ENCODE measurements at regions not wholly inside any gene's neighbourhood (a gene's known extent, or its start where the extent isn't known, plus 50 kb on each side); places are given as distances from the start of the nearest gene placed in this dataset.

GRCh38 chr20:57881466-57882385, 171.9 kb upstream of the PMEPA1 start:
- H3K4me3 ChIP-seq (ENCODE audit: insufficient read depth, low read depth, low read length): no peak overlapping the region
- H3K27me3 ChIP-seq (ENCODE audit: control insufficient read depth, insufficient read depth, low read length): no peaks in the 10 kb centered on the region
- no peaks in the 10 kb centered on the region for H3K36me3 ChIP-seq (replicated peaks; ENCODE audit: control insufficient read depth, insufficient read depth, low read length)
- no peak for DNase-seq

GRCh38 chr20:57880571-57880892, 170.7 kb upstream of the PMEPA1 start:
- no peaks in the 10 kb centered on the region for H3K36me3 ChIP-seq (replicated peaks; ENCODE audit: control insufficient read depth, insufficient read depth, low read length)
- H3K4me3 ChIP-seq (ENCODE audit: insufficient read depth, low read depth, low read length): no peak overlapping the region
- H3K27me3 ChIP-seq (ENCODE audit: control insufficient read depth, insufficient read depth, low read length): no peaks in the 10 kb centered on the region
- no peak for DNase-seq

GRCh38 chr20:57879779-57880570, 170.2 kb upstream of the PMEPA1 start:
- Histone ChIP-seq H3K4me3 (ENCODE audit: insufficient read depth, low read depth, low read length) (no peak overlapping the region), H3K36me3 (replicated peaks; ENCODE audit: control insufficient read depth, insufficient read depth, low read length) (no peaks in the 10 kb centered on the region), H3K27me3 (ENCODE audit: control insufficient read depth, insufficient read depth, low read length) (no peaks in the 10 kb centered on the region)
- peak; percentile 8 for DNase-seq

GRCh38 chr20:57879437-57879778, 169.6 kb upstream of the PMEPA1 start:
- Histone ChIP-seq H3K4me3 (ENCODE audit: insufficient read depth, low read depth, low read length) (no peak overlapping the region), H3K36me3 (replicated peaks; ENCODE audit: control insufficient read depth, insufficient read depth, low read length) (no peaks in the 10 kb centered on the region), H3K27me3 (ENCODE audit: control insufficient read depth, insufficient read depth, low read length) (no peaks in the 10 kb centered on the region)
- DNase-seq: no peak

GRCh38 chr20:57878786-57879424, 169.1 kb upstream of the PMEPA1 start:
- no peak overlapping the region for H3K4me3 ChIP-seq (ENCODE audit: insufficient read depth, low read depth, low read length)
- peak; percentile 2 for DNase-seq
- no peaks in the 10 kb centered on the region for H3K36me3 ChIP-seq (replicated peaks; ENCODE audit: control insufficient read depth, insufficient read depth, low read length)
- H3K27me3 ChIP-seq (ENCODE audit: control insufficient read depth, insufficient read depth, low read length): no peaks in the 10 kb centered on the region

- no peaks in the 10 kb centered on the region for H3K36me3 ChIP-seq (replicated peaks; ENCODE audit: control insufficient read depth, insufficient read depth, low read length)
- peak; percentile 1 for DNase-seq
- H3K27me3 ChIP-seq (ENCODE audit: control insufficient read depth, insufficient read depth, low read length): no peaks in the 10 kb centered on the region
- no peak overlapping the region for H3K4me3 ChIP-seq (ENCODE audit: insufficient read depth, low read depth, low read length)
Observed at GRCh38 chr20:57877995-57878394, 168.2 kb upstream of the PMEPA1 start.

GRCh38 chr20:57877131-57877824, 167.5 kb upstream of the PMEPA1 start:
- Histone ChIP-seq H3K27me3 (ENCODE audit: control insufficient read depth, insufficient read depth, low read length) (no peaks in the 10 kb centered on the region), H3K4me3 (ENCODE audit: insufficient read depth, low read depth, low read length) (no peak overlapping the region), H3K36me3 (replicated peaks; ENCODE audit: control insufficient read depth, insufficient read depth, low read length) (no peaks in the 10 kb centered on the region)
- DNase-seq: peak; percentile 28

GRCh38 chr20:57876163-57876562, 166.3 kb upstream of the PMEPA1 start:
- no peaks in the 10 kb centered on the region for H3K36me3 ChIP-seq (replicated peaks; ENCODE audit: control insufficient read depth, insufficient read depth, low read length)
- no peak overlapping the region for H3K4me3 ChIP-seq (ENCODE audit: insufficient read depth, low read depth, low read length)
- H3K27me3 ChIP-seq (ENCODE audit: control insufficient read depth, insufficient read depth, low read length): no peaks in the 10 kb centered on the region
- no peak for DNase-seq

GRCh38 chr20:57874141-57874540, 164.3 kb upstream of the PMEPA1 start:
- 0 out of 2 replicates have a peak, but pooled peaks cover 2% of the 10 kb centered on the region for H3K27me3 ChIP-seq (ENCODE audit: control insufficient read depth, insufficient read depth, low read length)
- H3K4me3 ChIP-seq (ENCODE audit: insufficient read depth, low read depth, low read length): no peak overlapping the region
- no peaks in the 10 kb centered on the region for H3K36me3 ChIP-seq (replicated peaks; ENCODE audit: control insufficient read depth, insufficient read depth, low read length)
- no peak for DNase-seq

- Histone ChIP-seq H3K36me3 (replicated peaks; ENCODE audit: control insufficient read depth, insufficient read depth, low read length) (no peaks in the 10 kb centered on the region), H3K27me3 (ENCODE audit: control insufficient read depth, insufficient read depth, low read length) (peaks cover 4% of the 10 kb centered on the region; the same call in 1 of the 2 replicates), H3K4me3 (ENCODE audit: insufficient read depth, low read depth, low read length) (no peak overlapping the region)
- no peak for DNase-seq
Observed at GRCh38 chr20:57872816-57873409, 163.1 kb upstream of the PMEPA1 start.

- Histone ChIP-seq H3K27me3 (ENCODE audit: control insufficient read depth, insufficient read depth, low read length) (peaks cover 4% of the 10 kb centered on the region; the same call in 1 of the 2 replicates), H3K4me3 (ENCODE audit: insufficient read depth, low read depth, low read length) (no peak overlapping the region), H3K36me3 (replicated peaks; ENCODE audit: control insufficient read depth, insufficient read depth, low read length) (no peaks in the 10 kb centered on the region)
- DNase-seq: no peak
Observed at GRCh38 chr20:57871237-57871632, 161.4 kb upstream of the PMEPA1 start.

- Histone ChIP-seq H3K36me3 (replicated peaks; ENCODE audit: control insufficient read depth, insufficient read depth, low read length) (no peaks in the 10 kb centered on the region), H3K4me3 (ENCODE audit: insufficient read depth, low read depth, low read length) (no peak overlapping the region), H3K27me3 (ENCODE audit: control insufficient read depth, insufficient read depth, low read length) (peaks cover 4% of the 10 kb centered on the region; the same call in 1 of the 2 replicates)
- DNase-seq: no peak
Observed at GRCh38 chr20:57870597-57871236, 160.9 kb upstream of the PMEPA1 start.

- no peak for DNase-seq
- Histone ChIP-seq H3K27me3 (ENCODE audit: control insufficient read depth, insufficient read depth, low read length) (peaks cover 4% of the 10 kb centered on the region; the same call in 1 of the 2 replicates), H3K36me3 (replicated peaks; ENCODE audit: control insufficient read depth, insufficient read depth, low read length) (no peaks in the 10 kb centered on the region), H3K4me3 (ENCODE audit: insufficient read depth, low read depth, low read length) (no peak overlapping the region)
Observed at GRCh38 chr20:57869951-57870315, 160.1 kb upstream of the PMEPA1 start.
